HK-2 (cell line): ENCODE measurements at regions not wholly inside any gene's neighbourhood (a gene's known extent, or its start where the extent isn't known, plus 50 kb on each side); places are given as distances from the start of the nearest gene placed in this dataset.

ENCODE experiments used
- DNase-seq: peaks from one replicate; pipeline ENCODE4 v3.0.0-alpha.2; 2018; ENCODE audit not compliant: unreplicated experiment

DNA sequence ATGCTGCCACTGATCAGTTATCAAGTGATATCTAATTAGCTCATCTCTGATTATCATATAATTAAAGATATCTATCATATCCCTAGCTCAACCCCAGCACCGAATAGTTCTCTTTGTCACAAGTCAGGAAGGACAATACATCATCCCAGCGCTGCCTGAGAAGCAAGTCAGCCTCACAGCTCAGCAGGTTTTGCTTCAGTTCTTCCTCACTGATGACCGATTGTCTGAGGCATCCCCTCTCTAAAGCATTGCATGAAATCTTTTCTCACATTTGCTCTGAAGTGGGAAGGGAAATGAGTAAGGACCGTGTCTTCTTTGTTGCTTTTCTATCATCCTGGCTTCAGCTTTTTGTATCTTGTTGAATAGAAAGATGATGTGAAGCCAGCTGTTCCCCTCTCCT is 247.9 kb downstream of the CMPK2 start:
- no peak for DNase-seq

DNA sequence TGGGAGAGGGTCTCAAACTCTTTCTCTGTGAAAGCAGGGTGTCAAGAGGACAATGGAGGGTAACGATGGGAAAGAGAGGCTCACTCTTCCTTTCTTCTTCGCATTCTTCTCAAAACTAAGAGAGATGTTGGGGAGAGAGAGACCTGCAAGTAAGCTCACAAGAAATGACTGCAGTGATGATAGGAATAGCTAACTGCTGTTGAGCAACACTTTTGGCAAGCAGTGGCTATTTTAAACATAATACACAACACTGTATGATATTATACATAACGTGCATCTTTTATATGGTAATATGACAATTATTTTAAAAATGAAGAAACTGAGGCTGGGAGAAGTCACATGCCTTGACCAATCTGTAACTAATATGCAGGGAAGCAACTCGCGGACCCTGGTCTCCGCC is 247.5 kb downstream of the CMPK2 start:
- DNase-seq = no peak

DNA sequence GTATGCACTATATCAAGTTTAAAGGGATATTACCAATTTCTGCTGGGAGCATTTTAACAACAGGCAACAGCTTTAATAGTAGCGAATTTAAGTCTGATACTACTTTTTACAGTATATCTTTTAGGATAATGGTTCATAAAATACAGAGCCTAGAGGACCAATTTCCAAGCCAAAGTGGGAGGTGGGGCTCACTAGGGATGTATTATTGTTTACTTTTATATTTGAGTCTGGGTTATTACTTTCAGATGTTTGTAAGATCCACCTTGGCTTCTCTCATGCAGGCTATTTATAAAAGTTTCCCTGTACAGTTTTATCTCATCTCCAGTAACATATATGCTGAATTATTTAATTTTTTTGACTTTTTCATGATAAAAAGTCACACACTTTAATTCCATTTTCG is 242.0 kb downstream of the CMPK2 start:
- DNase-seq = no peak

DNA sequence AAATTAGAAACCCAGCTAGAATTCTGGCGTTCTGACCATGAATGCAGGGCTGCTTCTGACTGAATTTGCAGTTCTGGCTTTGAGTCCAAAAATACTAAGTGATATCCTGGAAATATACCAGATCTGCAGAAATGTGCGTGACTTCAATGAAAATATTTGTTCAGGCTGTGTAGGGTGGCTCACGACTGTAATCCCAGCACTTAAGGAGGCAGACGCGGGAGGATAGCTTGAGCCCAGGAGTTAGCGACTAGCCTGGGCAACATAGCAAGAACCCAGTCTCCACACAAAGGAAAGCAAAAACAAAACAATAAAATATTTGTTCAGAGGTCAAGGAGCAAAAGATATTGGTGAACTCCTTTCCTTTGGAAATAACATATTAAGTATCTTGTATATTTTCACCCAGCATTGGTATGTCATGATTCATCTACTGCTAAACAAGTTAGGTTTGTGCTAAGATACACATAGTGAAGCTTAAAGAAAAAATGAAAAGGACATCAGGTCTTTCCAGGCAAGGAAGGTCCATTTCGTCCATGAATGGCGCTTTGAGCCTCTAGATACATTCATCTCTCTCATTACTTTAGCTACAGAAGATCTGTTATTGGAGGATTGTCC is 239.2 kb downstream of the CMPK2 start:
- DNase-seq = no peak

DNA sequence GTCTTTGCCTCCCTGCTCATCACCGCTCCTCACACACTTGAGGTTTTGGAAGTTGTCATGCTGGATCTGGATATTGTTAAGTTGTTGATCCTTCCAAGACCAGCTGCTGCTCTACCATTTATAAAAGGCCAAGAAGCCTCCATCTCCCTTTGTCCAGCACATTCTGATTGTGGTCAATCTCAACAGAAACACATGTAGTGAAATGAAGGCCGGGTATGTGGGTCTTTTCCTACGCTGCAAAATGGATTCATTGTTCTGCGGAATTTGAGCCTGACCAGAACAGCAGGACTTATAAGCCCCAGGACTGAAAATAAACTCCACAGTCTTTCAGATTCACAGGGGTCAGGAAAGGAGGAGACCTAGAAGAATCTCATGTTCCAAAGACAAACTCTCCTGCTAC is 238.4 kb downstream of the CMPK2 start:
- no peak for DNase-seq

DNA sequence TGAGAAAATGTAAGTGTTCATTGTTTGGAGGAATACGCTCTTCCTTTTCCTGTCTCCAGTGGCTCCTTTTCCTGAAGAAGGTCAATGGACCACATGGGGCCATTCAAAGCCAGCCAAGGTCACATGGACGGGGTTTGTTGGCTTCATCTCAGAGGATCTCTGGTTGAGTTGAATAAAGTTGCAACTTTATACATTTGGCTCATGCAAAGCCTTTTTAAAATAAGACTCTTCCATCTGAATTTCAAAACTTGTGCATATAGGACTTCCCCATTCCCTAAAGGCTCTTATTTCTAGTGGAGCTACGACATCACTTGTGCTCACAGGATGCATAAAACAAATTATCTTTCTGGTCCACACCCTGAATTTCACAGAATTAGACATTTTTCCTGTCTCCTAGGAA is 235.5 kb downstream of the CMPK2 start:
- DNase-seq = no peak

DNA sequence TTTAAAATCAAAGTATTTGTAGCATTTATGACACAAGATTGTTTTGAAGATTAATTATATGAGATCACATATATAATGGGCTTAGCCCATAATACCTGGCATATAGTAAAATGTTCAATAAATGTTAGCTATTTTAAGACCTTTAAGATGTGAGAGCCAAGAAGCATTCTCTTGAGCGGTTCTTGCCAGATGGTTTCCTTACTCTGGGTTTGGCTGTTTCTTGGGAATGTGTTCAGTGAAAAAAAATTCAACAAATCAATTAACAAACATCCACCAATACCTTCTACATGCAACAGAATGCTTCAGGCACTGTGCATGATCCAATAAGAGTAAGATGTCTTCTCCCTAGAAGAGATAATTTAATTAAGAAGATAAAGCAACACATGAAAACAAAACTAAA is 230.4 kb downstream of the CMPK2 start:
- no peak for DNase-seq

DNA sequence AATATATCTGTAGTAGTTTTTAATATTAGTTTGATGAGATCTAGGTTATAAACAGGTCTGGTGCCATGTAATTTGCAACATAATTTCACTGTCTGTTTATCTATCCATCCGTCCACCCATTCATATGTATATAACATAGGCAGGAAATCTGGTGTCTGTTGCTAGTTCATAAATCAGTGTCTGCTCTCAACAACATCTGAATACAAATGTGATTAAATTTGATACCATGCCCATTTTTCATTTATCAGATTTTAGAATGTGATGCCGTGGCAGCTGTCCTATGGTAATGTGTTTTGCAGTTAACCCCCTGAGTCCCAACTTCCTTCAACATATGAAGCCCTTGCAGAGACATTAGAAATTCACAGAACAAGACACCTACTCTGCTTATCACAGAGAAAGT is 228.4 kb downstream of the CMPK2 start:
- DNase-seq = no peak

DNA sequence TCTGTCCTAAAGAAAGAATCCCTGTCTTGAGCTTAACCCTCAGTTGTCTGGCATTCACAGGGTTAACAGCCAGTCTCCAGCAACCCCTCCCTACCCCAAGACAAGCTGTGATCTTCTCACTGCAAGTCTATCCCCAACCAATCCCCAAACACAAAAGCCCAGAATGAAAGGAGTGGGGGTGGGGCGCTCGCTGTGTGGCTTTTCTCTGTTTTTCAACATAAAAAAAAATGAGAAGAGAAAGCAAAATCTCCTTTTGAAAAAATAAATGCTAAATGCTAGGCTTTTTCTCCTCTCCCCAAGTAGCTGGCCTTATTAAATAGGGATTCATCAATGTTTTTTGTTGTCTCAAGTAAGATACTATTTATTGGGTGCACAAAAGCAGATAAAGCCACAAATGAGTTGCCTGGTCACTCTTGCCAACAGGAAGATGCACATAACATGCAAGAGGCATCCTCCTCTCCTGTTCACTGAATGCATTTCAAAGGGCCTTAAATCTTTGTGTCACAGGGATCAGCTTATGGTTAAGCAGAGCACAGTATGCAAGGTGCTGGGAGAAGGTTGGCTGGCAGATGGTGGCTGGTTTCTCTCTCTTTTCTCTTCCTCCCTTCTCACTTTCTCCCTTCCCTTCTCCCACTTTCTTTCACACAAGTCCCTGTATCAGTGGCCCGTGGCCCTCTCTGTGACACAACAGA is 225.6 kb downstream of the CMPK2 start:
- DNase-seq = no peak

DNA sequence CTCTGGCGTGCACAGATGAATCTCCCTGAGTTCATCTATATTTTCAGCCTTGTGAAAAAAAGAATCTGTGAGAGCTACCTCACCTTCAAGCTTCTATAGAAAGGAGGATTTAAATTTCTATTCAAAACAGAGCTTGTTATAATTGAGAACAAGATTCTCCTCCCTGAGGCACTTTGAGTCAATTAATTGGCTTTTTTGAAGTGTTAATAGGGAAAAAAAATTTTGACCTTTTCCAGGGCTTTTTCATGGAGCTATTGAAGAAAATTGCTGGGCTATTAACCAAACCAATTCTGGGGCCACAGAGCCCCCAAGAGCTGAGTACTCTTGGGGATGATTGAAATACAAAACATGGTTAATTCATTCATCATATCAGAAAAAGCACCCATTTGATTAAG is 225.1 kb downstream of the CMPK2 start:
- no peak for DNase-seq

DNA sequence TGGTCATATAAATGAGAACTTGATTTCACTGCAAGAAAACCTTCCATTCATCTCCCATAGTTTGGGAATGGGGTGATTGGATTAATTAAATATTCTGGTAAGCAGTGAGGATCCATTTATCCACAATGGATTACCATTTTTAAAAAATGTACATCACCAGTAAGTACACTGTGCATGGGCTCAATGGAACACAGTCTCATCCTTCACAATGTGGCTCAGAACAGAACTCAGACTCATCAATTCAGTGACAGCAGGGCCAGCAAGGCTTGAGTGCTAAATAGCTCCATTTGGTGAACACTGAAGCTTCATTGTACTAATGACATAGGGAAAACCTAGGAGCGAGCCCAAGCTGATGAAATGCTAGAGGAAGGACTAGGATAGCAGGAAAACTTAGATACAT is 223.8 kb downstream of the CMPK2 start:
- DNase-seq = no peak

DNA sequence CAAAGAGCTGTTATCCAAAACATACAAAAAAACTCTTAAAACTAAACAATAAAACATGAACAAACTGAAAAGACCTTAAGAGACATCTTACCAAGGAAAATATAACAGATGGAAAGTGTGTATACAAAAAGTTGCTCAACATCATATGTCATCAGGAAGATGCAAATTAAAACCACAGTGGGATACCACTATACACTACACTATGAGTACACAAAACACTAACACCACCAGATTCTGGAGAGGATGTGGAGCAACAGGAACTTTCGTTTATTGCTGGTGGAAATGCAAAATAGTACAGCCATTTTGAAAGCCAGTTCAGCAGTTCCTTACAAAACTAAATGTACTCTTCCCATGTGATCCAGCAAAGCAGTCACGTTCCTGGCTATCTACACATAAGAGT is 221.4 kb downstream of the CMPK2 start:
- no peak for DNase-seq

DNA sequence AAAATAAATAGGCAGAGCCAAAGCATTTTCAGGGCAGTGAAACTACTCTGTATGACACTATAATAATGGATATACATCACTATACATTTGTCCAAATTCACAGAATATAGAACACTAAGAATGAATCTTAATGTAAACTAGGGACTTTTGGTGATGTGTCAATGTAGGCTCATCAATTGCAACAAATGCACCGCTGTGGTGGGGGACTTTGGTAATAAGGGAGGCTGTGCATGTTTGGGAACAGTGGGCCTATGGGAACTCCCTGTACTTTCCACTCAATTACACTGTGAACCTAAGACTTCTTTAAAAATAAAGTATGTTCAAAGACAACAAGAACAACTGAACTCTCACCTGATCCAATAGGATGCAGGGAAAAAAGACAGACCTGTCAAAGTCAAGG is 220.7 kb downstream of the CMPK2 start:
- DNase-seq = no peak

DNA sequence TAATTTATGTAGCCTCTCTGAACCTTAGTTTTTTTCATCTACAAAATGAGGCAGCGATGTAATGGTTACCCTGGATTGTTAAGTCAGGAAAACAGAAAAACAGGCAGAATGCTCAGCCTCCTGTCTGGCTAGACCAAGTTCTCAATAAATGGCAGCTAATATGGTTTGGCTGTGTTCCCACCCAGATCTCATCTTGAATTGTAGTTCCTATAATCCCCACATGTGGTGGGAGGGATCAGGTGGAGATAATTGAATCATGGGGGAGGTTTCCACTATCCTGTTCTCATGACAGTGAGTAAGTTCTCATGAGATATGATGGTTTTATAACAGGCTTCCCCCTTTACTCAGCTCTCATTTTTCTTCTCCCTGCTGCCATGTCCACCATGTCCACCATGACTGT is 220.0 kb downstream of the CMPK2 start:
- DNase-seq = no peak

DNA sequence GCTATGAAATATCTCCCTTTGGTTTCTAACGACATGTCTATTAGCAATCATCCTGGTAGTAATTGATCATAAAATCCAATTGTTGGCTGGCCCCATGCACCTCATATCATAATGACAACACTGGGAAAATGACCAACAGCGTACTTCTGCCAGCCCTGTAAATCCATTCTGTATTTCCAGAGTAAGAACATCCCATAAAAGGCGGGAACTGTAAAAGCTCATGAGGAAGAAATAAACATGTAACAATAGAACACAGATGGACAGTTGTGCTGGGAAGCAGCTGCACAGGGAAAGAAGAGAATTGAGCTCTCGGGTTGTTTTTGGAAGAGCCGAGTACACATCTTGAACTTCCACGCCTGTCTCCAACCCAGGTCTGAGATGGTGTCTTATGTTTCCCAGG is 218.7 kb downstream of the CMPK2 start:
- DNase-seq = no peak

DNA sequence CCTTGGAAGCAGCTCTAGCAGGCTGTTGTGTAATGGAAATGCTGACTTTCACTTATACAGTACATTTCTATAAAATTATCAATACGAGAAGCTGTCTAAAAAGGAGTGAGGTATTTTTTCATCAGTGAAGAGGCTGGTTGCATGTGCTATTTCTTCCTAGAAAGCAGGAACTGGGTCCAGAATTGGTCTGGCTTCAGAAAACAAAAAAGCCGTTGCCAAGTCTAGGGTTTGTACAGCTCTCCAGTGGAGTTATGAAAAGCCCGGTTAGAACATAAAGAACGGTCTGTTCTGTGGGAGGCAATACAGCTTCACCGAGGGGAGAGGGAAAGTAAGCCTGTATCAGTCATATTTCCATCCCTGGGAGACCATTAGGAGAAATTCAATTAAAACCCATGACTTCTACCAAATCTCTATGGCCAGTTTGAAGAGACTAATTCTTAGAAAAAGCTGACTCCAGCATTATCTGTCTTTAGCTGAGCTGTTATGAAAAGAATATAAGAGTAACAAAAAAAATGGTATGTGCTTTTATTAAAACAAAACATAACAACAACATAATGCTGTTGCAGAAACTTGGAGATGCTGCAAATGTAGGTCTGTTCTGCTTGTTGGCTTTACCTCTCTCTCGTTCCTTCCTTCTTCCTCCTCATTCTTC is 217.0 kb downstream of the CMPK2 start:
- no peak for DNase-seq

DNA sequence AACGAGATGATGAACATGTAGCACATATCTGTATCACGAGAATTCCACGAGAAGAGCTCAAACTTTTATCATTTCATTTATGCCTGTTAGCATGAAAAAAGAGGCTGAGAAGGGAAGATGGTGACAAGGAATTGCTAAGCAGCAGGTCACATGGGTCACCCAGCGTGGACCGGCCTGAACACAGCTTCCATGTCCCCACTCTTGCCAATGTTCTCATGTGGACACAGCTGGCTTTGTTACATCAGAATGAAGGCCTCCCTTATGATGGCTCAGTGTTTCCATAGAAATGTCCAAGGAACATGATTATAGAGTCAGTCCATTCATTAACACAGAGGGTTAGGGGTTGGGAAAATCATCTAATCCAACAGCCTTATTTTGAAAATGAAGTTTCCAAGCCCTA is 215.4 kb downstream of the CMPK2 start:
- no peak for DNase-seq

DNA sequence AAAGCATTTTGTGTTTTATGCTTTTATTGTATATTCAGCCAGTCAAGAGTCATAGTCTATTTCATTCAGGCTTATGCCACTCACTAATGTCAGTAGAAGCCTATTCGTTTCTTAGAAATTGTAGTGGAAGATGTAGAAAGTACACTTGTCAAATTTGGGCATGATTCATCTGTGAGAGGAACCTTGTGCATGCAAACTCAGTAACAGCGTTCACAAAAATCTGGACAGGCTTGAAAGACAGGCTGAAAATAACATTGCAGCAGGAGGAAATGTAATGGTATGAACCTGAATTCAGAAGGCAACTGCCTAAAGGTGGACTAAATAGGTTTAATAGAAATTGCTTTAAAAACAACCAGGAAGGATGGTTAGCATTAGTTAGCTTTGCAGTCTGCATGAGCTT is 213.5 kb downstream of the CMPK2 start:
- no peak for DNase-seq

DNA sequence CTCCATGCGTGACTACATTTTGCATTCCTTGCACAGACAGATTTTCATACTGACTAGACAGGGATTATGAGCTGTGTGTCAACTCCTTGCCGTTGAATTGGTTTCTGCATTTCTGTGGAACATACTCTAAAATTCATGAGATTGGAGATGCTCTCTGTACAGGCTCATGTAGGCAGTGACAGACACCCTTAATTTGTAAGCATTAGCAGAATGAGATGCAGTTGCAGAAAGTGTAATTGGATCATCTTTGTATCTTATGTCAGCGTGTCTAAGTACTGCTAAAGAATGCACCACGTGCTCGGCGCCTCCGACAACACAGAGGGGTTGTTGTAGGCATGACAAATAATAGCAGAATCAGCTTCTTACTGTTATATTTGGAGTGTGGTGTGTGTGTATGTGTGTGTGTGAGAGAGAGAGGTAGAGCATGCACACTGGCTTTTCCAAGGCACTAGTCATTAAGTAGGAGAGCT is 212.4 kb downstream of the CMPK2 start:
- DNase-seq = no peak

DNA sequence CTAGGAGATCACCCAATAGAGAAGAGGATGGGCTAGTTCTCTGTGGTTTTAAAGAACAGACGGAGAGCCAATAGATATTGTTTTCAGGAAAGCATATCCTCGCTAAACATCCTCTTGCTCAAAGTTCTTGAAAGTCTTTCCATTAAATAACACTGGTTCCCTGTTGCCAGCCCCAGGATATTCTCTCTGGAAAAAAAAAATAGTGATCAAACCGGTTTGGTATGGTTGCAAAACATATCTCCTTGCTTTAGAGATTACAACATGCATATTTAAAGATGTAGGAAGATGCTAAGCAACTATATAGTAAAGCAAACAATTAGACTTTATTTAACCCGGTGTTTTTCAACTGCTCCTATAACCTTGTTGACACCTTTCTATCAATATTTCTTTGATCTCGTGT is 211.4 kb downstream of the CMPK2 start:
- no peak for DNase-seq

DNA sequence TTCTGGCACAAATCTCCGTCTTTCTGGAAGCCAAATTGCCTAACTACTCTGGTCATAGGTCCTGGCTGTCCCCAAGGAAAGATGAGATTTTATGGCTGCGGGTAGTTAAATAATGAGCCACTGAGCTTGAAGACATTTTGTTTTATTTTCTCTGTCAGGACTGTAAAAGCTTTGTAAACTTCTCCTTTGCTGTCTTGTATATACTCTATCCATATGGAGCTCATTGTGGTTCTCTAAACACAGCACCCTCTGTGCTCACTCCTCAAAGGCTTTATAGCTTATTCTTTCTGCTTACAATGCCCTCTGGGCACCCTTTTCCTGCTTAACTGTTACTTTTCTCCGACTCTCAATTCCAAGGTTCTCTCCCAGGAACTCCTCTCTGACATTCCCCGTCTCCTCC is 209.1 kb downstream of the CMPK2 start:
- DNase-seq = no peak

DNA sequence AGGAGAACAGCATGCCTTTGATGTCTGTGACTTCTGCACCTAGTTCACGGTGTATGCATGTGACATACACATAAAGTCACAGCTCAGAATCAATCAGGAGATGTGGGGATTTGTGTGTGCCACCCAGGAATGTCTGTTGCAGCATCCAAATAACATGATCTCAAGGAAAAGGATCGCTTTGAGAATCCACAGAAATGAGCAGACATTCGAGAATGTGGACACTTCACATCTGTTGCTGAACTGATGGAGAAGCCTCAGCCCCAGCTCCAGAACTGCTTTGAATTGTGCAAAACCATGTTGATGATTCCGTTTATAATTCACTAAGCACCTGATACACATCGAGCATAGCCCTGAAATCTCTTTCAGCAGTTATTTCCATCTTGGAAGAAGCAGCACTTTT is 208.6 kb downstream of the CMPK2 start:
- no peak for DNase-seq

DNA sequence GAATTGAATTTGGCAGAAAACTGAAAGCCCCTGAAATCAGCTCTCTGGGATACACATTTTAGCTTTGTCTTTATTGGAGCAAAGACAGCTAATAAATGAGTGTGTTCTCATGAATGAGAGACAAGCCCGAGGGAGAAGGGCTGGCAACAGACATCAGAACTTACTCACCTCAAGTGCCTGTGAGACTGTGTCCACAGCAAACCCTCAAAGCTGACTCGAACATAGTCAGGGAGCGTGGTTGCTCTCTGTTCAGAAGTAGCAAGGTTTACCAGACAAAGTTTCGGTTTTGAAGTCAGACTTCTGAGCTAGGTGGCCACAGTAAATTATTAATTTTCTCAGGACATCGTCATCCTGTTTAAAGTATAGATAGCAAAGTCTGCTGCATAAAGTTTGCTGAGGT is 207.9 kb downstream of the CMPK2 start:
- no peak for DNase-seq
